ENCODE measurements at regions not wholly inside any gene's neighbourhood (a gene's known extent, or its start where the extent isn't known, plus 50 kb on each side); places are given as distances from the start of the nearest gene placed in this dataset.

DNA sequence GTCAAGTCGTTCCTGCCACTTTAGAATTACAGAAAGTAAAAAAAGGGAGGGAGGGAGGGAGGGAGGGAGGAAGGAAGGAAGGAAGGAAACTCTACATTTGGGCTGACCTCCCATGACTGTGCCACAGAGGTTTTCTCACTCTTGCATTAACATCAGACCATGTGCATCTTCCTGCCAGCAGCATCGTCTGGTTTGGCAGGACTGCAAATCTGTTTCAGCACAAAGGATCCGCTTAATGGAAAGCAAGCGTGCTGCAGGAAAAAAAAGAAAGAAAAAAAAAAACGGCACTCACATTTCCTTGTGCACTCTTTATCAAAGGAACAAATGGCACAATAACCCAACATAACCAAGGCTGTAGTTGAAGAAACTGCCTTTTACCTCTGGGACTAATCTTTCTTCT, 148.8 kb upstream of the HES1 start:
- TF ChIP-seq, protein P1, sequence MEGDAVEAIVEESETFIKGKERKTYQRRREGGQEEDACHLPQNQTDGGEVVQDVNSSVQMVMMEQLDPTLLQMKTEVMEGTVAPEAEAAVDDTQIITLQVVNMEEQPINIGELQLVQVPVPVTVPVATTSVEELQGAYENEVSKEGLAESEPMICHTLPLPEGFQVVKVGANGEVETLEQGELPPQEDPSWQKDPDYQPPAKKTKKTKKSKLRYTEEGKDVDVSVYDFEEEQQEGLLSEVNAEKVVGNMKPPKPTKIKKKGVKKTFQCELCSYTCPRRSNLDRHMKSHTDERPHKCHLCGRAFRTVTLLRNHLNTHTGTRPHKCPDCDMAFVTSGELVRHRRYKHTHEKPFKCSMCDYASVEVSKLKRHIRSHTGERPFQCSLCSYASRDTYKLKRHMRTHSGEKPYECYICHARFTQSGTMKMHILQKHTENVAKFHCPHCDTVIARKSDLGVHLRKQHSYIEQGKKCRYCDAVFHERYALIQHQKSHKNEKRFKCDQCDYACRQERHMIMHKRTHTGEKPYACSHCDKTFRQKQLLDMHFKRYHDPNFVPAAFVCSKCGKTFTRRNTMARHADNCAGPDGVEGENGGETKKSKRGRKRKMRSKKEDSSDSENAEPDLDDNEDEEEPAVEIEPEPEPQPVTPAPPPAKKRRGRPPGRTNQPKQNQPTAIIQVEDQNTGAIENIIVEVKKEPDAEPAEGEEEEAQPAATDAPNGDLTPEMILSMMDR (IDR thresholded peaks at IDR 0.05; ENCODE audit: control insufficient read depth, insufficient read depth, low read depth, low read length, missing control alignments), result no peak
- DNase-seq (ENCODE audit: low read depth), result no peak
- no peak overlapping the region for H3K4me3 ChIP-seq (ENCODE audit: control insufficient read depth, low read depth, low read length)

DNA sequence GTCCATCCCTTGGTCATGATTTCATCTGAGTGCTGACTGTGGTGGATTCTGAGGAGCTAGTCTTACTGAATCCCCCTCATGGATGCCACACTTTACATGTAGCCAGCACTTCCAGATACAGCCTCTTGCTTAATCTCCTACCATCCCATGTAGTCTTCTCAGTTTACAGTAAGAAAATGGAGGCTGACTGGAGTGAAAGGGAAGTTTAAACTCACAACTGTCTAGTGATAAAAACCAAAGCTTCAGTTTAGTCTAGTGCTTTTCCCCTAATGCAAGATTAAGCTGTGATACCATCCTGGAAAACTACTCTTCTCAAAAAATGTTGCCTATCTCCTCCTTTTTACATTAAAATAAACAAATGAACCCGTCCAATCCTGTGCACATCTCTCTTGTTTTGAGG, 146.8 kb upstream of the HES1 start:
- TF ChIP-seq, protein P1 (IDR thresholded peaks at IDR 0.05; ENCODE audit: control insufficient read depth, insufficient read depth, low read depth, low read length, missing control alignments), result no peak
- no peak for DNase-seq (ENCODE audit: low read depth)
- H3K4me3 ChIP-seq (ENCODE audit: control insufficient read depth, low read depth, low read length), result no peak overlapping the region

DNA sequence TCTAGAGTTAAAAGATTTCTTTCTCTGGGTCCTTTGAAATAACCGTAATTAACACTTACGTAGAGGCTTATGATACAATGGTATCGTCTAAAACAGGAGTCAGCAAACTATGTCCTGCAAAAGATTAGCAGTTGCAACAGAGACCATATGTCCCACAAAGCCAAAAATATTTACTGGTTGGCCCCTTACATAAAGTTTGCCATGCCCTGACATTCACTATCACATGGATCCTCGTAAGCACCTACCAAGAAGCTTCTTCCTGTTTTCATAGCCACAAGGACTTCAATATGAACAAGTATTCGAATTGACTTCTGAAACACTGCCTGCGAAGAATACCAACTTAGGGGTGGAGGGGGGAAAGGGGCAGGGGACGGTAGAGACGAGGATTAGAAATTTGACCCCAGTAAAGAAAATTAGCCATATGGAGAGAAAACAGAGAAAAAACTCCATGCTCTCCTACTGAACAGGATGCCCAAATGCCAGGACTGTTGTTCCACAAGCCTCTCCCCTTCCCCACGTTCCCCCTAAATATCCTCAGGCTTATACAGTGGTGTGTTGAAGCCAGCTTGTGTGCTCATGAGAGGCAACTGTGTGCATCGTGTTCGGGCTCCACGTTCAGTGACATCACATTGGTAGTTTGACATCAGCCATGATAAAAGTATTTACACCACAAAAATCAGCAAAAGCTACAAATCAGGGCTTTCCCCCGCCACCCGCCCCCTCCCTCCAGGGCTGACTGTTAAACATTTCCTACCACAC, 144.1 kb upstream of the HES1 start:
- H3K4me3 ChIP-seq (ENCODE audit: control insufficient read depth, low read depth, low read length), result no peak overlapping the region
- no peak for DNase-seq (ENCODE audit: low read depth)
- TF ChIP-seq, protein P1 (IDR thresholded peaks at IDR 0.05; ENCODE audit: control insufficient read depth, insufficient read depth, low read depth, low read length, missing control alignments), result no peak

DNA sequence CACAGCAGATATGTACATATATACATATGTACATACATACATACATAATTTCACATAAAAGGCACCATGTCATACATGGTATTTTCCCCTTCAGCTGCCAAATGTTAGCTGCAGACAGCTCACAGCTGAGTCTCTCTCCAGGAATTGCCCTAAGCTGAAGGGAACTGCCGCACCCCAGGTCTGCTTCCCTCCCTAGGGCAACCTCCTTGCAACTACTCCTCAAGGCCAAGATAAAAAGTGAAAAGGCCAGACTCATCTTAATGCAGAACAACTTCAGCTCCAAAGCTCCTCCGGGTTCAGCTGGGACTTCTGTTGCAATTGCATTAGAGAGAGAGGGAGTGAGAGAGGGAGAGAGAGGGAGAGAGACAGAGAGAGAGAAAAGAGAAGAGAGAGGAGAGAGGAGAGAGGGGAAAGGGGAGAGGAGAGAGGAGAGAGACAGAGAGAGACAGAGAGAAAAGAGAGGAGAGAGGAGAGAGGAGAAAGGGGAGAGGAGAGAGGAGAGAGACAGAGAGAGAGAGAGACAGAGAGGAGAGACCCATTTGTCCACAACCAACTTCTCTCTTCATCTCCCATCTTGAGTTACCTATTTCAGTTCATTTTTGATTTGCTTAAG, 143.4 kb upstream of the HES1 start:
- DNase-seq (ENCODE audit: low read depth), result no peak
- H3K4me3 ChIP-seq (ENCODE audit: control insufficient read depth, low read depth, low read length), result no peak overlapping the region
- TF ChIP-seq, protein P1 (IDR thresholded peaks at IDR 0.05; ENCODE audit: control insufficient read depth, insufficient read depth, low read depth, low read length, missing control alignments), result no peak

DNA sequence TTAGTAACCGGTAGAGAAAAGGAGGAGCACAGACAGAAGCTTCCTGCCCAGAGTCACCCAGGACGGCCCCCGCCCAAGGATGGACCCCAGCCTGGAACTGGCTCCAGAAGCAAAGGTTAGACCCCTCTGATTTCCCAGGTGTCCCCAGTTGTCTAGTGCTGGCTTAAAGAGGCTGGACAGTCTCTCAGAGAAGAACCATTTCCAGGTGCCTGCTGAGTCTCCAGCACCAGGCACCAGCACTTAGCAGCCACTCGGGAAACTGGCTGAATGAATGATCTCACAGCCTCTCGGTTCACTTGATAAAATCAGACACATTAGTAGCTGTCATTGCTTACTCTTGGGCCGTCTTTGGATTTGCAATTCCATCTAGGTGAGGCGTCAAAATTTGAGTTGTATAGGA, 139.7 kb upstream of the HES1 start:
- TF ChIP-seq, protein P1 (IDR thresholded peaks at IDR 0.05; ENCODE audit: control insufficient read depth, insufficient read depth, low read depth, low read length, missing control alignments), result no peak
- no peak for DNase-seq (ENCODE audit: low read depth)
- H3K4me3 ChIP-seq (ENCODE audit: control insufficient read depth, low read depth, low read length), result no peak overlapping the region

DNA sequence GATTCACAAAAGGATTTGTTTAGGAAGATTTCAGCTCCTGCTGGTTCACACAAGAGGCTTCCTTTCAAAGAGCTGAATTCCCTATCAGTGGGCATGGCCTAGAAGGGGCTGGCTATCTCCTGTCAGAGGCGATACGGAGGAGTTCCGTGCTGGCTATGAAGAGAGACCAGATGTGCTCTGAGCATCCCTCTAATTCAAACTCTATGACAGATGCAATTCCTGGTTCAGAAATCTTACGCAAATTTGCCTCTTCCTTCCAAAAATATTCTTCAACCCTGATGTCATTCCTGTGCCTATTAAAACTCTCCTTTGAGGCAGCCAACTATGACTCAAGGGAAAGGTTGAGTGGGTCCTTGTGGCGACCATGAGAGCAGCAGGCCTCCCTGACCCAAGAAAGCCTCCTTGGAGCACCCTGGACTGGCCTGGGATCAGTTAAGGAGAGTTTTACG, 139.3 kb upstream of the HES1 start:
- DNase-seq (ENCODE audit: low read depth), result no peak
- H3K4me3 ChIP-seq (ENCODE audit: control insufficient read depth, low read depth, low read length), result no peak overlapping the region
- TF ChIP-seq, protein P1 (IDR thresholded peaks at IDR 0.05; ENCODE audit: control insufficient read depth, insufficient read depth, low read depth, low read length, missing control alignments), result no peak
